Suppressor macrophage (primary cell): ENCODE measurements at regions not wholly inside any gene's neighbourhood (a gene's known extent, or its start where the extent isn't known, plus 50 kb on each side); places are given as distances from the start of the nearest gene placed in this dataset.
"Not testable (repeated sequence)": the region's sequence is repeated elsewhere in the genome, so short reads cannot be mapped to it uniquely, and the experiment has no call there.

ENCODE experiments used
- DNase-seq, 4 experiments: peaks; one replicate each; pipeline ENCODE4 v3.0.0-alpha.2; 2020 to 2022

- DNase-seq, result no peak
These were observed 677.3 kb upstream of the ROBO1 start for GRCh38 chr3:80445053-80445452.

DNA sequence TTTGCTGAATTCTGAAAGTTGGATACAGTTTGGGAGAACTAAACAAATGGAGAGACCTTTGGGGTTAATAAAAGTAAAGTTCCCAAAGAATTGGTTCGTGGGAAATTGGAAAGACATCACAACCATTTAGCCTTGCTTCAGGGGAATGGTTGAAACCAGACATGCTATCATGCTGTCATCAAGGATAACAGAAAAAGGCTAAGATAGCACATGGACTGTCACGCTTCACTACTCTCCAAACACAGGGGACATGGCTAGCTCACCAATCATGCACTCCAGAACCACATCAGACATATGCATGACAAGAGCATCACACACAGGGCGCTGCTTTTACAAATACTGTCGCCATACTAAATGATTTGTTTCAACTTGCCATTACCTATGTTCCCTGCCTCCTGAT is 671.7 kb upstream of the ROBO1 start:
- DNase-seq, result no peak

DNA sequence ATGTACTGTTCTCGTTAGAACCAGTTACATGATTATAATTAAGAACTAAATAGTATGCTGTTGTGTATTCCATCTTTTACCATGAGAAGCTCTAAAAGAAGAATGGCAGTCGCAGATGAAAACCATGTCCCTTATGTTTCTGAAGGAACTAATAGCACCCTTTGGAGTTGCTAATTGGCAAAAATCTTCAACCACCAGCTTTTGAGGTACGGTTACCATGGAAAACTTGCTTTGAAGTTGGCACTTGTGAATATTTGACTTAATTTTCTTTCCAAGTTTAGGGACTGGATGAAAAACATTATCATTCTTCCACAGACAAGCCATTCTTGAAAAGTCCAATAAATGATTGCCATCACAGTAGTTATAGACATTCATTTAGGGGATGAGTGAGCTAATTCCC is 666.6 kb upstream of the ROBO1 start:
- DNase-seq, result no peak

DNA sequence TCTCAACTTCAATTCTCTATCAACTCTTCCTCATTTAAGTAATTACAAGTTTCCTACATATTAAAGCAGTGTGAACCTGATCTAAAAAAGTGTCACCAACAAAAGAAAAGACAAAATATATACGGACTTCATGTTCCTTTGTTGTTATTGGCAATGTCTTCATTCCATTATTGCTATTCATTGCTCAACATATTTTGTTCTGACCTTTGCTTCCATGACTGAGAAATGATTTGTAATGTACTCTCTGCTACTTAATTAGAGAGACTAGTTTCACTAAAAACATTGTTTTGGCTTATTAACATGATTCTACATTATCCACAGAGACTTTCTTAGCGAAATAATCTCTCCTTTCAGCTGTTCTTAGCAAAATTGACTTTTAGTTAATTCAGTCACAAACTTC is 657.2 kb upstream of the ROBO1 start:
- no peak for DNase-seq

- DNase-seq, result no peak
These were observed 640.4 kb upstream of the ROBO1 start for GRCh38 chr3:80408030-80408721.

- DNase-seq, result no peak
These were observed 637.8 kb upstream of the ROBO1 start for GRCh38 chr3:80405618-80406017.

- DNase-seq, result no peak
These were observed 627.2 kb upstream of the ROBO1 start for GRCh38 chr3:80395023-80395422.

DNA sequence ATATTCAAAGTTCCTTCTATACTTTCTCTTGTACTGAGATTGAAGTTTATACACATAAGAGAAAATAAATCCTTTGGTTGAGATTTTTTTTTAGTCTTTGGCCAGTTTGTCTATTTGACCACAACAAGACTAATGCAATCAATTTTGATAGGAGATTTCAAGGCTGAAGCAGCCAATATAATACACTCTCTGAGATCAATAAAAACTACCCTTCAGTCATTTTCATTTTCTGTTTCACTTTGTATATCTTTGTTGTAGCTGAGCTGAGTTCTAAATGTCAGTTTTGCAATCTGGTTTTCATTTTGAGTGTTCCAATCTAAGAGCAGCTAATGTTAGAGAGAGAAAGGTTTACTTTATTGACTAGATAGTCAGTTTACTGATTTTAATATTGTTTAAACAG is 623.8 kb upstream of the ROBO1 start:
- DNase-seq, result no peak

DNA sequence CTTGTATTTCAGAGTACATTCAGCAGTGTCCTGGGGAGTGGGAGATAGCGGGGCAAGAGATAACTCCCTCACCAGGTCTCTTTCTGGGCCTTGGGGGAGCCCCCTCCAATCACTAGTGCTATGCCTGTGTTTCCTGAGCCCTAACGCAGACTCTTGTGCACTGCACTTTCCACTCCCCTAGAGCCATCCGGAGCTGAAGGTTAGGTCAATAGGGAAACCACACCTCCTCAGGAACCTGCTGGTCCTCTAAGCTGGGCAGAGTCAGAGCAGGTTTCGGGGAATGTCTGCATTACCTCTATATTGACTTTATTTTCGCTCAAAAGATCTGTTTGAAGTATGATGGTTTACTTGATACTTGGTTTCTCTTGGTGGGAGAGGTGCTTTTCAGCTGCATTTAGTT is 617.0 kb upstream of the ROBO1 start:
- no peak for DNase-seq

DNA sequence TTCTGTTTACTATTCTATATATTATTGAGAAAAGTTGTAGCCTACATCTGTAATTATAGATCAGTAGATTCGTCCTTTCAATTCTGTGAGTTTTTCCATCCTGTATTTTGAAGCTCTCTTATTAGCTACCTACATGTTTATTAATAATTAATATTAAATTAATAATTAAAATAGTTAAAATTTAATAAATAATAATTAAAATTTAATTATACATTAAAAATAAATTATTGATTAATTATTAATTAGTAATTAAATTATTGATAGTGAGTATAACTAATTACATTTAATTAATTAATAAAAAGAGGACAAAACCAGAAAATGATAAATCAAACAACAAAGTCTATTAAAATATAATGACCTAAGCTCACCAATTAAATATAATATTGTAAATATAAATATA is 606.6 kb upstream of the ROBO1 start:
- no peak for DNase-seq

DNA sequence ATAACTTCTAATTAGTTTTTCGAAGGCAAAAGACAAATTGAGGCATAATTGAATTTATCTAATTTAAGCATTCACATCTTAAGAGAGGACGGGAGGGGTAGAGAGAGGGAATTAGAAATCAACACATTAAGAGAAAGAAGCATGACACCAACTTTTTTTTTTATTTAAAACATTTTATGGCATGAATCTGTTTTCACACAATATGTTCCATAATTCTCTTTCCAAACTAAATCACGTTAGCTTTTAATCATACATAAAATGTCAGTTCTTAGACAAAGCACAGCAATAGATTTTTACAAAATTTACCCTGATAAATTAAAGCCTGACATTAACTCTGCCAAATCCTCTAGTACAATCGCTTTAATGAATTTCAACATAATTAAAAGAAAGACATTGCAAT is 600.8 kb upstream of the ROBO1 start:
- DNase-seq, result no peak

- DNase-seq, result no peak
These were observed 599.2 kb upstream of the ROBO1 start for GRCh38 chr3:80366808-80367548.

- no peak for DNase-seq
These were observed 590.0 kb upstream of the ROBO1 start for GRCh38 chr3:80357761-80358160.

GRCh38 chr3:80355144-80355543 is 587.3 kb upstream of the ROBO1 start:
- no peak for DNase-seq

DNA sequence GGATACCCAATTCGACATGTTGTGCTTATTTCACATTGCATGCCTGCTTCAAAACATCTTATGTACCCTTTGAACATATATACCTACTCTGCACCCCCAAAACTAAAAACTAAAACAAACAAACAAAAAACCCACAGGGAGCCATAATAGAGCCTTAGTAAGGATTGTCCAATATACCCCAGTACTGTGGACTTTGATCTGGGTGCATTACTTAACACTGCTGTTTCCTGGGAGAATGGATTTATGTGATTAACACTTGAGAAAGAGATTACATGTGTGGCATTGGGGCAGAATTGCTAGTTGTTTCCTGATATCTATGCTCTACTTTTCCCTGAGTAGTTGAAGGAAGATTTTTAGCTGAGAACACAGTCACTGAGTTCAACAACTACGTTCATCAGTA is 583.4 kb upstream of the ROBO1 start:
- DNase-seq, result no peak

DNA sequence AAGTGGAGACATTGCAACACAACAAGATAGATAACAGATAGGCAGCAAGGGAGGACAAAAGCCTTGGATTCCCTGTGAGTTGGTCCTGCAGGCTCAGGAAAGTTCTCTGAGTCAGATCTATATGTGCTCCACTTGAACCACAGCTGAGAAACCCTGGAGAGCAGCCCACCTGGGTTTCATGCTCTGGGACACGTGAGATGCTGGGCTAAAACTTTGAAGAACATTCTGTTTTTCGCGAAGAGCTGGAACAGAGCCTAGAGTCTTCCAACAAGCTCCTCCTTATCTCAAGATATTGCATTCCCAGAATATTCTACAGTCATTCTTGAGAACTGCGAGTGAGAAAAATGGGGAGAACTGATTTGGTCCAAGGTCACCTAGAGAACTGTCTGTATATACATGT is 583.0 kb upstream of the ROBO1 start:
- DNase-seq, result no peak

- no peak for DNase-seq
These were observed 570.6 kb upstream of the ROBO1 start for GRCh38 chr3:80338366-80338765.

DNA sequence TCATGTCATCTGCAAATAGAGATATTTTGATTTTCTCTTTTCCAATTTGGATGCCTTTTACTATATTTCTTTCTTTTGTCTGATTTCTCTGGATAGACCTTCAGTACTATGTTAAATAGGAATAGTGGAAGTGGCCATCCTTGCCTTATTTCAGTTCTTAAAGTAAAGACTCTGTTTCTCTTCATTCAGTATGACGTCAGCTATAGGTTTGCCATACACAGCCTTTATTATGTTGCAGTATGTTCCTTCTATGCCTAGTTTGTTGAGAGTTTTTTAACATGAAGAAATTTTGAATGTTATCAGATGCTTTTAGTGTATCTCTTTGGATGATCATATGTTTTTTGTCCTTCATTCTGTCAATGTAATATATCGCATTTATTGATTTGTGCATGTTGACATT is 566.7 kb upstream of the ROBO1 start:
- no peak for DNase-seq

DNA sequence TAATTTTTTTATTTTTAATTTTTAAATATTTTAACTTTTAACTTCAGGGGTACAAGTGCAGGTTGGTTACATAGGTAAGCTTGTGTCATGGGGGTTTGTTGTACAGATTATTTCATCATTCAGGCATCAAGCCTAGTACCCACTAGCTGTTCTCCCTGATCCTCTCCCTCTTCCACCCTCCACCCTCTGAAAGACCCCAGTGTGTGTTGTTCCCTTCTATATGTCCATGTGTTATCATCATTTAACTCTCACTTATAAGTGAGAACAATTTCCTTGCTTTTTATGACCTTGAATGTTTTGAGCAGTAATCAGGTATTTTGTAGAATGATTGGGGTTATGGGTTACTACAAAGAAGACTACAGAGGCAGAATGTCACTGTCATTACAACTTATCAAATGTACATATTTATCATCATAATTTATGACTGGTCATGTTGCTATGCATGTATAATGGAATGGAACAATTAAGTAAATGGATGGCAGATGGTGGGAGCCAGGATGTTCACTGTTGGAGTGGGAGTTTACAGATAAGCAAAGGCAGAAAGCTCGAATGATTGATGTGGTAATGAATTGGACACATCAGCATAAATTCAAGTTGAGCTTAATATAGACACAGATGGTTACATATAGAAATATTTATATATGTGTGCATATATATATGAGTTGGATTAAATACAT is 563.8 kb upstream of the ROBO1 start:
- DNase-seq, result no peak

DNA sequence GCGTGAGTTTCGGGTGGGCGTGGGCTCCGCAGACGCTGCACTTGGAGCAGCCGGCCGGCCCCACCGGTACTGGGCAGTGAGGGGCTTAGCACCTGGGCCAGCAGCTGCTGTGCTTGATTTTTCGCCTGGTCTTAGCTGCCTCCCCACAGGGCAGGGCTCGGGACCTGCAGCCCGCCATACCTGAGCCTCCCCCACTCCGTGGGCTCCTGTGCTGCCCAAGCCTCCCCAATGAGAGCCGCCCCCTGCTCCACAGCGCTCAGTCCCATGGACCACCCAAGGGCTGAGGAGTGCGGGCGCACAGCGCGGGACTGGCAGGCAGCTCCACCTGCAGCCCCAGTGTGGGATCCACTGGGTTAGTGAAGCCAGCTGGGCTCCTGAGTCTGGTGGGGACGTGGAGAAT is 546.7 kb upstream of the ROBO1 start:
- not testable (repeated sequence) for DNase-seq

GRCh38 chr3:80308637-80309036 is 540.8 kb upstream of the ROBO1 start:
- DNase-seq, result no peak

DNA sequence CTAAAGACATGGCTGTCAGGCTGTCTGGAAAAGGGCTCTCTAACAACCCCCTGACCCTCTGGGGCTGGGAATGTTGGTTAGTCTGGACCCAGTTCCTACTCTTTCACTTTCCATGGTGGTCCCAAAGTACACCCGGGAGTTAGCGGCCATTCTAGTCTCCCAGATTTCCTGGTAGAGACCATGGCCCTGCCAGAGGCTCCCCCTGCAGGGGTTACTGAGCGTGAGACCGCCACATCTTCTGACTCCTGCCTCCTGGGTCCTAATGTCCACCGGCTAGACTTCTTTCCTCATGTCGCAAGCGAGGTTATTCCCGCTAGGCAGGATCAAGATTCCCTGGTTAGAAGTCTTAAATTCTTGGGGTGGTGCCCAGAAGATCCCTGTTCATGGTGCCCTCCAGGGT is 540.0 kb upstream of the ROBO1 start:
- DNase-seq, result no peak

- no peak for DNase-seq
These were observed 529.9 kb upstream of the ROBO1 start for GRCh38 chr3:80297720-80298119.

- DNase-seq, result no peak
These were observed 517.6 kb upstream of the ROBO1 start for GRCh38 chr3:80285388-80285787.
